PC-3 (cell line): ENCODE measurements at regions not wholly inside any gene's neighbourhood (a gene's known extent, or its start where the extent isn't known, plus 50 kb on each side); places are given as distances from the start of the nearest gene placed in this dataset.

Experiments used
- ATAC-seq: fragments of 200-7000 bp; cut with Tn5 transposase; 2 replicates; pipeline ENCODE4 v1.9.1; 2020; ENCODE audit warnings: mild to moderate bottlenecking, moderate library complexity
- BruUV-seq: library from RNA; stranded (reverse); fragments of 400-500 nt; replicated peaks from 2 replicates; lab custom pipeline; 2021; lab: Mats Ljungman, UMichigan
- CTCF ChIA-PET: fragments of 300-600 bp; sonication (Branson Sonifier 250); formaldehyde crosslinking; loops from one replicate; lab custom pipeline; 2022; ENCODE audit warnings: antibody characterized with exemption; lab: Charles Lee
- POLR2A ChIA-PET: fragments of 300-600 bp; sonication (Branson Sonifier 250); formaldehyde crosslinking; loops from one replicate; lab custom pipeline; 2022; ENCODE audit warnings: antibody characterized with exemption; ENCODE audit not compliant: unreplicated experiment; lab: Charles Lee
- DNase-seq: peaks from one replicate; pipeline ENCODE4 v3.0.0-alpha.2; 2015
- H2AFZ ChIP-seq: fragments of 300-600 bp; sonication (generic); 2 replicates; pipeline ENCODE4 v1.6.0; 2016; ENCODE audit warnings: antibody characterized with exemption, low read length
- H3F3A ChIP-seq: fragments of 300-600 bp; sonication (generic); one replicate; pipeline ENCODE4 v1.6.0; 2017; ENCODE audit warnings: antibody characterized with exemption, low read length, control low read depth, mild to moderate bottlenecking; ENCODE audit not compliant: unreplicated experiment
- H3K27ac ChIP-seq: fragments of 300-600 bp; sonication (generic); 2 replicates; pipeline ENCODE4 v1.5.1; 2016; ENCODE audit warnings: mild to moderate bottlenecking, low read length
- H3K27me3 ChIP-seq: fragments of 300-600 bp; sonication (generic); 2 replicates; pipeline ENCODE4 v1.6.1; 2016; ENCODE audit warnings: low read length, mixed read lengths
- H3K36me3 ChIP-seq: fragments of 300-600 bp; sonication (generic); 2 replicates; pipeline ENCODE4 v1.6.1; 2016; ENCODE audit warnings: low read depth, mixed run types, low read length, mixed read lengths
- H3K4me1 ChIP-seq: fragments of 300-600 bp; sonication (generic); 2 replicates; pipeline ENCODE4 v1.5.1; 2016; ENCODE audit warnings: low read length; ENCODE audit not compliant: insufficient read depth
- H3K4me2 ChIP-seq: fragments of 300-600 bp; sonication (generic); 2 replicates; pipeline ENCODE4 v1.6.0; 2016; ENCODE audit warnings: low read length
- H3K4me3 ChIP-seq: fragments of 300-600 bp; sonication (generic); 2 replicates; pipeline ENCODE4 v1.5.1; 2016; ENCODE audit warnings: mild to moderate bottlenecking, low read length, mixed read lengths
- H3K79me2 ChIP-seq: fragments of 300-600 bp; sonication (generic); 2 replicates; pipeline ENCODE4 v1.6.1; 2017; ENCODE audit warnings: low read length, mixed read lengths
- H3K9ac ChIP-seq: fragments of 300-600 bp; sonication (generic); 2 replicates; pipeline ENCODE4 v1.6.0; 2016; ENCODE audit warnings: mild to moderate bottlenecking, low read length
- H3K9me2 ChIP-seq: fragments of 300-600 bp; sonication (generic); replicated peaks from 2 replicates; pipeline ENCODE4 v1.6.1; 2016; ENCODE audit warnings: mixed run types, low read length, mixed read lengths
- H3K9me3 ChIP-seq: fragments of 300-600 bp; sonication (generic); 2 replicates; pipeline ENCODE4 v1.6.1; 2016; ENCODE audit warnings: low read length, mixed read lengths
- H4K20me1 ChIP-seq: fragments of 300-600 bp; sonication (generic); 2 replicates; pipeline ENCODE4 v1.6.1; 2016; ENCODE audit warnings: low read length, mixed read lengths
- CTCF ChIP-seq: fragments of 300-600 bp; sonication (generic); conservative IDR thresholded peaks from 2 replicates; pipeline ENCODE4 v1.5.1; 2017; ENCODE audit warnings: antibody characterized with exemption, low read depth, mild to moderate bottlenecking, low read length
- EZH2 ChIP-seq: fragments of 300-600 bp; sonication (generic); IDR thresholded peaks from one replicate; pipeline ENCODE4 v1.6.1; 2017; ENCODE audit warnings: antibody characterized with exemption, mild to moderate bottlenecking, low read length; ENCODE audit not compliant: unreplicated experiment
- EZH2phosphoT487 ChIP-seq: fragments of 300-600 bp; sonication (generic); IDR thresholded peaks from 2 replicates; pipeline ENCODE4 v1.6.1; 2018; ENCODE audit warnings: mild to moderate bottlenecking, antibody characterized with exemption, low read length, borderline replicate concordance
- intact Hi-C: fragments of 100-400 bp; cut with micrococcal nuclease; formaldehyde crosslinking; loops from 2 replicates; pipeline ENCODE4 v1.9.0; 2023

- no peak for TF ChIP-seq CTCF
- no peak for TF ChIP-seq EZH2
- TF ChIP-seq EZH2phosphoT487, result no peak
- Histone ChIP-seq H3K36me3 (no peaks in the 10 kb centered on the region), H3K9me3 (no peaks in the 10 kb centered on the region), H3K4me3 (no peak overlapping the region), H2AFZ (peak overlapping the region; percentile 64), H3F3A (no peaks in the 10 kb centered on the region), H4K20me1 (no peaks in the 10 kb centered on the region), H3K79me2 (no peaks in the 10 kb centered on the region), H3K9ac (peak overlapping the region; percentile 38; the same call in 1 of the 2 replicates), H3K4me2 (peak overlapping the region; percentile 51), H3K4me1 (peaks cover 21% of the 10 kb centered on the region), H3K27me3 (no peaks in the 10 kb centered on the region), H3K27ac (0 out of 2 replicates have a peak overlapping the region, but pooled peaks have one; percentile 37), H3K9me2 (no peaks in the 10 kb centered on the region)
- no TSS peak for BruUV-seq
- intact Hi-C loops, result no loop called here
- DNase-seq (peak; percentile 77), ATAC-seq (peak; percentile 93)
- CTCF ChIA-PET, result no interaction called here
- POLR2A ChIA-PET, result no interaction called here
These were observed 647.2 kb downstream of the BNC2 start for GRCh38 chr9:16223074-16223871.

- no peaks in the 10 kb centered on the region for H3K9me2 ChIP-seq
- no peaks in the 10 kb centered on the region for H3K4me1 ChIP-seq
- H2AFZ ChIP-seq, result no peak overlapping the region
- H4K20me1 ChIP-seq, result no peaks in the 10 kb centered on the region
- H3K27ac ChIP-seq, result no peak overlapping the region
- ChIA-PET POLR2A (no interaction called here), CTCF (no interaction called here)
- no peaks in the 10 kb centered on the region for H3K27me3 ChIP-seq
- ATAC-seq (no peak), DNase-seq (no peak)
- no peaks in the 10 kb centered on the region for H3K79me2 ChIP-seq
- H3K36me3 ChIP-seq, result no peaks in the 10 kb centered on the region
- H3F3A ChIP-seq, result no peaks in the 10 kb centered on the region
- no TSS peak for BruUV-seq
- no peak overlapping the region for H3K9ac ChIP-seq
- no peak overlapping the region for H3K4me2 ChIP-seq
- intact Hi-C loops, result no loop called here
- no peak overlapping the region for H3K4me3 ChIP-seq
- TF ChIP-seq CTCF (no peak), EZH2phosphoT487 (no peak), EZH2 (no peak)
- H3K9me3 ChIP-seq, result no peaks in the 10 kb centered on the region
These were observed 639.7 kb downstream of the BNC2 start for GRCh38 chr9:16230731-16231130.

- H4K20me1 ChIP-seq, result no peaks in the 10 kb centered on the region
- H3K27me3 ChIP-seq, result no peaks in the 10 kb centered on the region
- no peak overlapping the region for H3K4me3 ChIP-seq
- intact Hi-C loops, result no loop called here
- no peak overlapping the region for H3K27ac ChIP-seq
- POLR2A ChIA-PET, result no interaction called here
- CTCF ChIA-PET, result no interaction called here
- BruUV-seq, result no TSS peak
- no peak overlapping the region for H2AFZ ChIP-seq
- H3K4me1 ChIP-seq, result peaks cover 13% of the 10 kb centered on the region
- H3K4me2 ChIP-seq, result no peak overlapping the region
- DNase-seq, result no peak
- H3K9me3 ChIP-seq, result no peaks in the 10 kb centered on the region
- H3F3A ChIP-seq, result no peaks in the 10 kb centered on the region
- H3K36me3 ChIP-seq, result no peaks in the 10 kb centered on the region
- no peak overlapping the region for H3K9ac ChIP-seq
- no peak for TF ChIP-seq EZH2phosphoT487
- no peaks in the 10 kb centered on the region for H3K79me2 ChIP-seq
- H3K9me2 ChIP-seq, result no peaks in the 10 kb centered on the region
- no peak for ATAC-seq
These were observed 634.2 kb downstream of the BNC2 start for GRCh38 chr9:16236311-16236710.
